Stimulated activated naive B cell treated with anti-CD40 and anti-IgM and Interleukin-4, amounts not matched to agents 10 μg/mL and 1 μg/mL and 100 μg/mL, for 72 hours (primary cell): ENCODE measurements at regions not wholly inside any gene's neighbourhood (a gene's known extent, or its start where the extent isn't known, plus 50 kb on each side); places are given as distances from the start of the nearest gene placed in this dataset.

ENCODE experiments used
- ATAC-seq, 2 donors: fragments of 150-1000 bp; cut with Tn5 transposase; replicated peaks; 2 replicates each; pipeline ENCODE4 v1.10.0; 2021; ENCODE audit warnings: moderate library complexity in 1 of 2
- DNase-seq: peaks from one replicate; pipeline ENCODE4 v3.0.0; 2021
- H3K27ac Mint-ChIP-seq: one replicate; pipeline ENCODE4 v1.8.0; 2022; ENCODE audit warnings: mild to moderate bottlenecking, mixed read lengths
- H3K27me3 Mint-ChIP-seq, 2 donors: one replicate each; pipeline ENCODE4 v1.8.0; 2022; ENCODE audit warnings: mixed read lengths in 2 of 2
- H3K36me3 Mint-ChIP-seq, 2 donors: one replicate each; pipeline ENCODE4 v1.8.0; 2022; ENCODE audit warnings: mixed read lengths in 2 of 2, mild to moderate bottlenecking in 1 of 2
- H3K4me1 Mint-ChIP-seq, 2 donors: one replicate each; pipeline ENCODE4 v1.8.0; 2022; ENCODE audit warnings: mixed read lengths in 2 of 2, mild to moderate bottlenecking in 1 of 2
- H3K4me3 Mint-ChIP-seq, 2 donors: one replicate each; pipeline ENCODE4 v1.8.0; 2022; ENCODE audit warnings: mild to moderate bottlenecking in 2 of 2, mixed read lengths in 2 of 2, moderate library complexity in 1 of 2
- H3K9me3 Mint-ChIP-seq, 2 donors: one replicate each; pipeline ENCODE4 v1.8.0; 2022; ENCODE audit warnings: mixed read lengths in 2 of 2, mild to moderate bottlenecking in 1 of 2

DNA sequence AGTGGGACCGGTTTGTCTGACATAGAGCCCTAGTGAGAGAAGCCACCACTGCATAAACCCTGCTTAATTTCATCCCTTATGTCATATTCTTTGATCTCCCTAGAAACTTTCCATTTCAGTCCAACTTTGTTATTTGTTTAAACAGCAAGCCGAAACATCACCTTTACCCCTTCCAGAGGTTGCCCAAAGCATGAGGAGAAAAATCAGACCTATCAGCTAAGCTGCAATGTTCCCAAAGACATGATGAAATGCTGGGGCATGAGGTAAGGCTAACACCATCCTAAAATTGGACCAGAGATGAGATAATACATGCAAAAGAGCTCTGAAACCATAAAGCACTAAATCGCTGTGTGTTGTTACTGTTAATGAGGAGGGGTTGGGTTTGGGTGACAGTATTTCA, 447.9 kb upstream of the ACVR2A start:
- Mint-ChIP-seq H3K4me3 (no peak overlapping the region), H3K4me1 (no peaks in the 10 kb centered on the region)

DNA sequence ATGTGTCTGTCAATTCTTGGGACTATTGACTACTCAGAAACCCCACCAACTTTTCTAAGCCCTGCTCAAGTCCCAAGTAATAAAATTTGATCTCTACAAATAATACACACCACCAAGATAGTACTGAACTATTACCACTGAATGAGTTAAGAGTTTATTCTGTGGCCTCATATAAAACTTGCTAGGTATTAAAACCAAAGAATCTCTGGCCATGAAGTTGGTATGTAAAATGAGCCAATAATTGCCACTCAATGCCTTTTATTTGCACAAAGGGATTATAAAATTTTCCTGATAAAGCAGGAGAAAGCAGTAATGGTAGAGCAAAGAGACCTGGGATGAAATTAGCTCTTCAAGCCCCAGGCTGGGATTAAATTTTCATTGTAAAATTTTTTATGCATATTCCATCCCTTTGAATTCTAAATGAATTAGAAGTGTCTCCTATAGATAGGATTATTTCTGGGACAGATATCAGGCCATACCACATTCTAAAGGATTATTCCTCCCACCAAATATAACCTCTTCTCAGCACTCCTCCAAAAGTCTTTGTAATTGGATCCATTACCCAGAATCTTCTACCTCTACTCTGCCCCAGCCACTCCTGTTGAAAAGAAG, 450.5 kb upstream of the ACVR2A start:
- no peak overlapping the region for H3K27ac Mint-ChIP-seq
- DNase-seq = no peak

More for the DNA sequence above, 447.9 kb upstream of the ACVR2A start:
- no peak for ATAC-seq
- Mint-ChIP-seq H3K27ac (no peak overlapping the region), H3K27me3 (no peaks in the 10 kb centered on the region), H3K9me3 (no peaks in the 10 kb centered on the region), H3K36me3 (no peaks in the 10 kb centered on the region)
- DNase-seq = no peak

DNA sequence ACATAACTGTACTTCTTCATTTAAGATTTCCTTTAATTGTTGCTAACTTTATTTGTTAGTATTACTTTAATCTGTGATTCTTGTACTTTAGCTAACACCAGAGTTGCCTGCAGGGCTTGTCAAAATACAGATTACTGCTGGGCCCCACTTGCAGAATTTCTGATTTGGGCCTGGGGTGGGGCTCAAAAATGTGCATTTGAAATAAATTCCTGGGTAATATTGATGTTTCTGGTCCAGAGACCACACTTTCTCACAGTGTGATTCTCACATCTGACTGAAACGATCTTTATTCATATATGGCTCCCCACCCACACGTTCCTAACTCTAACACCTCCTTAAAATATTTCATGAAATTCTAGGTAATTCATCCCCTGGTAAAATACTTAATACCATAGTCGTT, 452.6 kb upstream of the ACVR2A start:
- Mint-ChIP-seq H3K4me1 (no peaks in the 10 kb centered on the region), H3K36me3 (no peaks in the 10 kb centered on the region), H3K27me3 (no peaks in the 10 kb centered on the region), H3K9me3 (no peaks in the 10 kb centered on the region), H3K4me3 (no peak overlapping the region), H3K27ac (no peak overlapping the region)
- no peak for ATAC-seq
- DNase-seq = no peak

More for the DNA sequence above, 450.5 kb upstream of the ACVR2A start:
- Mint-ChIP-seq H3K4me3 (no peak overlapping the region), H3K9me3 (no peaks in the 10 kb centered on the region), H3K4me1 (no peaks in the 10 kb centered on the region), H3K36me3 (no peaks in the 10 kb centered on the region), H3K27me3 (no peaks in the 10 kb centered on the region)
- no peak for ATAC-seq

DNA sequence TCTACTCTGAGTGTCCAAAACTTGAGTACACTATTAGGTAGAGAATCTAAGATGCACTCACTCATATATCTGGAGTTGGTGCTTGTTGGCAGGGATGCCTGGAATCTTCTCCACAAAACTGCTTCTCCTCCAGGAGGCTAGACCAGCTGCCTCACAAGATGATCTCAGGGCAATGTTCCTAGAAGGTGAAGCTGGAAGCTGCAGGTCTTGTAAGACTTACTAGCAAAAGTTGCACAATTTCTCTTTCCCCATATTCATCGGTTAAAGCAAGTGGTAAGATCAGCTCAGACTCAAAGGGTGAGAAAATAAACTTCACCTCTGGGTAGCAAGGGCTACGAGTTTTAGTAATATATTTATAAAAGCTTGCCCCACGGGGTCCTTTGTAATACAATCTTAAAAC, 454.4 kb upstream of the ACVR2A start:
- Mint-ChIP-seq H3K4me1 (no peaks in the 10 kb centered on the region), H3K27ac (no peak overlapping the region), H3K4me3 (no peak overlapping the region), H3K36me3 (no peaks in the 10 kb centered on the region), H3K27me3 (no peaks in the 10 kb centered on the region), H3K9me3 (no peaks in the 10 kb centered on the region)
- DNase-seq (no peak), ATAC-seq (no peak)

DNA sequence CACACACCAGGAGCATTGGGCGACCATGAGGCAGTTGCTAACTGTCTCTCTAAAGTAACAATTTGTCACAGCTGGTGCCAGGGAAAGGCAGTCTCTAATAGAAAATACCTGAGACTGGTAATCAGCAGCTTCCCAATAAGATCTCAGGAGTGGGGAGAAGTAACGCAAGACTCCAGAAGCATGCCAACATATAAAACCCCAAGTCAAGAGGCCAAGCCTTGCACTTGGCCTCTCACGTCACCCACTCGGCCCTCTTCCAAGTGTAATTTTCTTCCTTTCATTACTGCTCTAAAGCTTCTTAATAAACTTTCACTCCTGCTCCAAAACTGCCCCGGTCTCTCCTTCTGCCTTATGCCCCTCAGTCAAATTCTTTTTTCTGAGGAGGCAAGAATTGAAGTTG, 455.6 kb upstream of the ACVR2A start:
- Mint-ChIP-seq H3K27me3 (no peaks in the 10 kb centered on the region), H3K27ac (no peak overlapping the region), H3K9me3 (no peaks in the 10 kb centered on the region), H3K4me3 (no peak overlapping the region), H3K36me3 (no peaks in the 10 kb centered on the region), H3K4me1 (no peaks in the 10 kb centered on the region)
- no peak for DNase-seq
- no peak for ATAC-seq

GRCh38 chr2:147388217-147388616, 456.6 kb upstream of the ACVR2A start:
- no peak overlapping the region for H3K4me3 Mint-ChIP-seq
- H3K27ac Mint-ChIP-seq = no peak overlapping the region
- no peak for DNase-seq
- H3K9me3 Mint-ChIP-seq = no peaks in the 10 kb centered on the region
- no peaks in the 10 kb centered on the region for H3K36me3 Mint-ChIP-seq
- no peaks in the 10 kb centered on the region for H3K27me3 Mint-ChIP-seq
- no peaks in the 10 kb centered on the region for H3K4me1 Mint-ChIP-seq
- ATAC-seq = no peak

GRCh38 chr2:147386284-147386683, 458.5 kb upstream of the ACVR2A start:
- Mint-ChIP-seq H3K4me3 (no peak overlapping the region), H3K27ac (no peak overlapping the region), H3K36me3 (no peaks in the 10 kb centered on the region), H3K4me1 (no peaks in the 10 kb centered on the region), H3K27me3 (no peaks in the 10 kb centered on the region), H3K9me3 (no peaks in the 10 kb centered on the region)
- DNase-seq = no peak
- ATAC-seq = no peak

- no peak overlapping the region for H3K27ac Mint-ChIP-seq
- H3K36me3 Mint-ChIP-seq = no peaks in the 10 kb centered on the region
- ATAC-seq = no peak
- DNase-seq = no peak
- H3K4me1 Mint-ChIP-seq = no peaks in the 10 kb centered on the region
- no peaks in the 10 kb centered on the region for H3K9me3 Mint-ChIP-seq
- no peak overlapping the region for H3K4me3 Mint-ChIP-seq
- H3K27me3 Mint-ChIP-seq = no peaks in the 10 kb centered on the region
Measured at GRCh38 chr2:147385600-147385999, 459.2 kb upstream of the ACVR2A start.

- Mint-ChIP-seq H3K36me3 (no peaks in the 10 kb centered on the region), H3K4me3 (no peak overlapping the region), H3K27ac (no peak overlapping the region), H3K9me3 (no peaks in the 10 kb centered on the region), H3K4me1 (no peaks in the 10 kb centered on the region), H3K27me3 (no peaks in the 10 kb centered on the region)
- ATAC-seq (no peak), DNase-seq (no peak)
Measured at GRCh38 chr2:147384659-147385058, 460.2 kb upstream of the ACVR2A start.

- no peaks in the 10 kb centered on the region for H3K4me1 Mint-ChIP-seq
- no peak overlapping the region for H3K27ac Mint-ChIP-seq
- no peak for DNase-seq
- H3K4me3 Mint-ChIP-seq = no peak overlapping the region
- H3K36me3 Mint-ChIP-seq = no peaks in the 10 kb centered on the region
- ATAC-seq = no peak
- H3K27me3 Mint-ChIP-seq = no peaks in the 10 kb centered on the region
- no peaks in the 10 kb centered on the region for H3K9me3 Mint-ChIP-seq
Measured at GRCh38 chr2:147382322-147382948, 462.4 kb upstream of the ACVR2A start.

DNA sequence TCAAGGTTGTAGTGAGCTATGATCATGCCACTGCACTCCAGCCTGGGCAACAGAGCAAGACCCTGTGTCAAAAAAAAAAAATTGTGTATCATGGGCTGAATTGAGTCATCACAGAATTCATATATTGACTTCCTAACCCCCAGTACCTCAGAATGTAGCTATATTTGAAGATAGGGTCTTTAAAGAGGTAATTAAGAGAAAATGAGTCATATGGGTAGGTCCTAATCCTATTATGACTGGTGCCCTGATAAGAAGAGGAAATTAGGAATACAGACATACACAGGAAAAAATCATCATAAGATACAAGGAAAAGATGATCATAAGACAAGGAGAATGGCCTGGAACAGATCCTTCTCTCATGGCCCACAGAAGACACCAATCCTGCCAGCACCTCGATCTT, 466.4 kb upstream of the ACVR2A start:
- ATAC-seq (peak in 1 of 2 donors; percentile 14), DNase-seq (no peak)
- Mint-ChIP-seq H3K36me3 (no peaks in the 10 kb centered on the region), H3K4me3 (no peak overlapping the region), H3K9me3 (no peaks in the 10 kb centered on the region), H3K4me1 (no peaks in the 10 kb centered on the region), H3K27ac (no peak overlapping the region), H3K27me3 (no peaks in the 10 kb centered on the region)

GRCh38 chr2:147375073-147375472, 469.8 kb upstream of the ACVR2A start:
- ATAC-seq = no peak
- no peak overlapping the region for H3K4me3 Mint-ChIP-seq
- no peak overlapping the region for H3K27ac Mint-ChIP-seq

GRCh38 chr2:147374423-147374811, 470.4 kb upstream of the ACVR2A start:
- Mint-ChIP-seq H3K27me3 (no peaks in the 10 kb centered on the region), H3K9me3 (no peaks in the 10 kb centered on the region), H3K4me3 (no peak overlapping the region), H3K36me3 (no peaks in the 10 kb centered on the region), H3K27ac (no peak overlapping the region), H3K4me1 (no peaks in the 10 kb centered on the region)
- DNase-seq (no peak), ATAC-seq (no peak)

More at GRCh38 chr2:147375073-147375472, 469.8 kb upstream of the ACVR2A start:
- Mint-ChIP-seq H3K36me3 (no peaks in the 10 kb centered on the region), H3K27me3 (no peaks in the 10 kb centered on the region), H3K9me3 (no peaks in the 10 kb centered on the region), H3K4me1 (no peaks in the 10 kb centered on the region)
- DNase-seq = no peak

DNA sequence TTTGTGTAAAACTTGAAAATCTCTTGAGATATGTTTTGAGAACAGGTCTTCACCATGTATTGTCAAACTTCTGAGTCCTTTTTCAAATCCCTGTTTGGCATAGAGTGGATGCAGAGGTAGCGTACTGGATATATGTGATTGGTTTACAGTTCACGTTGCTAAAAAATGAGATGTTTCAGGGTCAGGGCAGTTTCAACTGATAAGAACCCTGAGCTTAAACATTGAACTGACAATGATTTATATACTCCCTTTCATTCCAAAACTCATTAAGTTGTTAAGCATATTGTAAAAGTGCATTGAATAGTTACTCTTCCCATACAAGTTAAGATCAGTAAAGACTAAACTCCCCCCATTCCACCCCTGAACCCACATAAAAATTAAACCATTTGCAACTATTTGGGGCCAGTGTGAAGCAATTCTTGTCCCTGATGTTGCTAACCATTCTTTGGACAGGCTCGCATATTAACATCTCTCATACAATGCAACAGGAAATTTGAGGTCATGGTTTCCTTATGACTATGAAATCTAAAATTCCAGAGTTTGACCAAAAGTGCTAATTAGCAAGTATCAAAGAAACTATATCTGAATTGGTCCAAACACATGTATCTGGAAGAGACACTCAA, 470.9 kb upstream of the ACVR2A start:
- Mint-ChIP-seq H3K4me3 (no peak overlapping the region), H3K27ac (no peak overlapping the region)
- no peak for DNase-seq

DNA sequence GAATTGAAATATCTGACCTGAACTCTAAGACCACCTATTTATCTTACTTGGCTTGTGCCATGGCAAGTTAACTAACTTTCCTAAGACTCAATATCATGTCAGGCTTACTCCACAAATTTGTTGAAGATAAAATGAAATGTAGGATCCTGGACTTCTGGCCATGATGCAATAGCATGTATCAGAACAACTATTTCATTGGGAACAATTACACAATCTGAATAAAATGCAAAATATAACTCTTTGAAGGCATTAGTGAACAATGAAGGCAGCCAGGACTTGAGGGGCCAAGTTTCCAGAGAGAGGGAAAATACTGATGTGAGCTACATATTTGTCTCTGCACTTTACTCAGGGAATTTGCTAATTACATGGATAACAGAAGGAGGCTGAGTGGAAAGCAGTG, 476.5 kb upstream of the ACVR2A start:
- no peak for DNase-seq
- no peak overlapping the region for H3K4me3 Mint-ChIP-seq
- H3K27ac Mint-ChIP-seq = no peak overlapping the region
- H3K27me3 Mint-ChIP-seq = no peaks in the 10 kb centered on the region
- H3K36me3 Mint-ChIP-seq = no peaks in the 10 kb centered on the region
- H3K9me3 Mint-ChIP-seq = no peaks in the 10 kb centered on the region
- ATAC-seq = no peak
- peaks cover 2 to 9% of the 10 kb centered on the region in 2 donors for H3K4me1 Mint-ChIP-seq

More for the DNA sequence above, 470.9 kb upstream of the ACVR2A start:
- no peaks in the 10 kb centered on the region for H3K9me3 Mint-ChIP-seq
- H3K27me3 Mint-ChIP-seq = no peaks in the 10 kb centered on the region
- no peak for ATAC-seq
- H3K4me1 Mint-ChIP-seq = no peaks in the 10 kb centered on the region
- H3K36me3 Mint-ChIP-seq = no peaks in the 10 kb centered on the region
